GM21825 (cell line): ENCODE measurements at regions not wholly inside any gene's neighbourhood (a gene's known extent, or its start where the extent isn't known, plus 50 kb on each side); places are given as distances from the start of the nearest gene placed in this dataset.

ENCODE experiments used
- ATAC-seq: cut with Tn5 transposase; IDR thresholded peaks from one replicate; pipeline ENCODE4 v1.9.1; 2021; ENCODE audit warnings: mild to moderate bottlenecking, moderate library complexity; ENCODE audit not compliant: unreplicated experiment

DNA sequence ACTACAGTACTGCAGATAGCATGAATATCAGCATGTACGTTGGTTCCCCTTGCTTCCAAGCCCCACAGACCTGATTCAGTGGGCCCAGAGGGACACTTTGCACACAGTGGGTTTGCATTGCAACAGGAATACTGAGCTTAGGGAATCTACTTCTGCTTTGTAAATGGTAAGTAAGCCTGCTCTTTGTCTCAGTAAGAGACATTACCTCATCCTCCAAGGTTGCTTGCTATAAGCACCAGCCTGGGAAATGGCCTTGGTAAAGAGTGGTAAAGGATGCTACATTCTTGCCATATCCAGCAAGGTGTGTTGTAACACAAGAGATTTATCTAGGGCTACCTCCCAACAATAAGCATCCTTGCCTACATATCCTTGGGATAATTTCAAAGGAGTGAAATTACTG is 730.5 kb downstream of the INHBA start:
- no peak for ATAC-seq

DNA sequence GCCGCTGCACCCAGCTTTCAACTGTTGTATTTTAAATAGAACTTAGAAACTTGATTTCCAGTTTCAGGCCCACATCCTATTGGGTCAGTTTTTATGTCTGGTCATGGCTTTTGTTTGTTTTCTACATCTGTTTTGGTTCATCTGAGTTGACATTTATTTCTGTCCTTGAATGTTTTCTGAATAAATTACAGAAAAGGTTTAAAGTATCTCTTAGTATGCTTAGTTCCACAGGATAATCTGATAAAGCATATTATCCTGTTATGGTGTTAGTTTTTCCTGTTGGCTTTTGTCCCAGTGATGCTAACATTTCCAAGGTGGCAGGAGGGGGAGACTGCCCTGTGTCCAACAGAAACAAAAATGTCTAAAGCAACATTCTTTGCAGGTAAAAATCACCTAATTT is 733.2 kb downstream of the INHBA start:
- ATAC-seq = no peak

GRCh38 chr7:40966693-40967092 is 736.2 kb downstream of the INHBA start:
- ATAC-seq = no peak

GRCh38 chr7:40965774-40966173 is 737.1 kb downstream of the INHBA start:
- ATAC-seq = peak; percentile 67

DNA sequence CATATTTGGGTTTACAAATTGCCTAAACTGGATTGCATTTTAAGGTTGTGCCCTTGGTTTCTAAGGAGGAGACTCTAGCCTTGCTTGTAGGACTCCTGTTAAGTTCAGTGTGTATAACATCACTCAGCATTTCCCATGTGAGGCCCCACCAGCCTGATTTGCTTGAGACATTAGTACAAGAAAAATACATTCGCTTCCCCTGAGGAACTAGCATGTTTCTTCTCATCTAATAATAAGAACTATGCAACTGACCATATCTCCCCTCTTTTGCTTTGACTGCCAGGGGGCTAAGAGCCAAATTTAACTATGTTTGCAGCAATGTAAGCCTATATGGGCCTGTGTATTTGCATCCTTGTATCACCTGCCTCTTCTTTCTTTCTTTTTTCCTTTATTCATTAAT is 737.9 kb downstream of the INHBA start:
- no peak for ATAC-seq

GRCh38 chr7:40964610-40965009 is 738.3 kb downstream of the INHBA start:
- no peak for ATAC-seq

DNA sequence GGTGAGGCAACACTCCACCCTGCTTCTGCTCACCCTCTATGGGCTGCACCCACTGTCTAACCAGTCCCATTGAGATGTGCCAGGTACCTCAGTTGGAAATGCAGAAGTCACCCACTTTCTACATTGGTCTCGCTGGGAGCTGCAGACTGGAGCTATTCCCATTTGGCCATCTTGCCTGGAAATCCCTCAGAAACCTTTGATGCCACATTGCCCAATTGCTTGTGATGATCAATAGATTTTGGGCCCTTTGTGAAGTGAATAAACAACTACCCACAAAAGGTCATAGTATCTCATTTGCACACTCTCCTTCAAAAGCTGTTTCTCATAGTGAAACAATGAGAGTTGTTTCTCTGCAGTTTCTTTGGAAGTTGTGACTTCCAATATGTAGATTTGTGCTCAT is 742.9 kb downstream of the INHBA start:
- no peak for ATAC-seq

- ATAC-seq = no peak
Observed at GRCh38 chr7:40948239-40948638, 754.7 kb downstream of the INHBA start.

- ATAC-seq = no peak
Observed at GRCh38 chr7:40947566-40947965, 755.3 kb downstream of the INHBA start.

GRCh38 chr7:40946549-40946948 is 756.3 kb downstream of the INHBA start:
- no peak for ATAC-seq

DNA sequence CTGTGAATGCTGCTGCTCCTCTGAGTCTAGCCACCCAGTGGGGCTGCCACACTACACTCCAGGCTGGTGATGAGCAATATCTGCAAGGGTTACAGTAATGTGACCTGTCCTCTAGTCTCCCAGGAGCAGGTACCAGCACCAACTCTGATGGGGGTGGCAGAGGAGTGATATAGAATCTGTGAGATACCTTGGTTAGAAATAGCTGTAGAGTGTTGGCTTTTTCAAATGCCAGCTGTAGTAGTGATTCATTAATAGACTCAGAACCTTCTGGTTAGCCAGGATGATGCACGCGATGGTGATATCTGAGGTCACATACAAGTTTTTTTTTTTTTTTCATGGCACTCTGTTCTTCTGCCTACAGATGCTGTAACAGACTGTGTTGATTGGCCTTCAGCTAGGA is 757.1 kb downstream of the INHBA start:
- no peak for ATAC-seq

GRCh38 chr7:40944981-40945585 is 757.8 kb downstream of the INHBA start:
- no peak for ATAC-seq

GRCh38 chr7:40937879-40938278 is 765.0 kb downstream of the INHBA start:
- no peak for ATAC-seq

- ATAC-seq = no peak
Observed at GRCh38 chr7:40935435-40935834, 767.5 kb downstream of the INHBA start.

- no peak for ATAC-seq
Observed at GRCh38 chr7:40923626-40924025, 779.3 kb downstream of the INHBA start.

GRCh38 chr7:40922316-40922670 is 780.6 kb downstream of the INHBA start:
- ATAC-seq = no peak

DNA sequence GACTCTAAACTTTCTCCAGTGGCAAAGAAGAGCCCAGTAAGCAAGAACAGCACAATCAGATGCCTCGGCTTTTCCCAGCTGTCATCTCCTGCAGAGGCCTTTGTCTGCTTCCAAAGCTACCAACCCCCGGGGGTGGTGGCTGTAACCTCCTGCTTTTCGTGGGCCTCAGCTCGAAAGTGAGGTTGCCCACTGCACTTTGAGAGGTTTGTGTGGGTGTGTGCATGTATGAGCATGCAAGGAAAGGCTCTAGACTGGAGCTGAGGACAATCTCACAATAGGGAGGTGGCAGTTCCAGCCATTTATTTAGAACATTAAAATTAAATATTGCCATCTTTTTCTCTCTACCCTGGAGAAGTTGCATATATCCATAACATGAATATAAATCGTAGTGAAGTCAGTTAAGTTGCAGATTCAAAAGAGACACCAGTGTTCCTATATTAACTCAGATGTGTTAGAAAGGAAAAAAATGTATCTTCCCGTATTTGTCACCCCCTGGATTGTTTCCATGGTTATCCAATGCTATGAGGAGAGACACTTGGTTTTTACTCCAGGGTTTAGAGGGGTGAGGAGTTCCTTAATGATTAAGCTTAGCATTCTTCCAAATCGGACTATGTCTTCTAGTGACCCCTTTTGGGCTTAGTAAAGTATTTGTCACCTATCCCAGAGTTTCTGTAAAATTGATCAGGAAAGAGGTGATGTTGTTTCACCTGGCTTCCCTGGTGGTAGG is 781.1 kb downstream of the INHBA start:
- no peak for ATAC-seq

- no peak for ATAC-seq
Observed at GRCh38 chr7:40918701-40919271, 784.0 kb downstream of the SUGCT start.

- no peak for ATAC-seq
Observed at GRCh38 chr7:40916813-40917212, 782.0 kb downstream of the SUGCT start.

DNA sequence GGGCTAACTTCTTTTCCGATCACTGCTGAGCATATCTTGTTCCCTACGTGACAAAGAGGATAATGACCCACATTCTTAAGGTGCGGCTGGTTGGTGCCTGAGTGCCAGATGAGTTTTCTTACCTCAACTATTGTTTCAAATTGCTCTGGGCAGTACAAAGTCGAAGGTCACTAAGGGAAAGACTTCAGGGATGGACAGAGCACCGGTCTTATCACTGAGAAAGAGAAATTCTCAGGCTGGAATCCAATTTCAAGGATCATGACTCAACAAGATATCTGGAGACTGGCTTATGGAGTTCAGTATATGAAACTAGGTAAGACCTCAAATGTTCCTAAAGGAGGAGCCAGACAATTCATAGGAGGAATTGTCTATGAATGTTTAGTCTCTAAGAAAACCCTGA is 780.3 kb downstream of the SUGCT start:
- ATAC-seq = no peak
